ENCODE measurements at regions not wholly inside any gene's neighbourhood (a gene's known extent, or its start where the extent isn't known, plus 50 kb on each side); places are given as distances from the start of the nearest gene placed in this dataset.

DNA sequence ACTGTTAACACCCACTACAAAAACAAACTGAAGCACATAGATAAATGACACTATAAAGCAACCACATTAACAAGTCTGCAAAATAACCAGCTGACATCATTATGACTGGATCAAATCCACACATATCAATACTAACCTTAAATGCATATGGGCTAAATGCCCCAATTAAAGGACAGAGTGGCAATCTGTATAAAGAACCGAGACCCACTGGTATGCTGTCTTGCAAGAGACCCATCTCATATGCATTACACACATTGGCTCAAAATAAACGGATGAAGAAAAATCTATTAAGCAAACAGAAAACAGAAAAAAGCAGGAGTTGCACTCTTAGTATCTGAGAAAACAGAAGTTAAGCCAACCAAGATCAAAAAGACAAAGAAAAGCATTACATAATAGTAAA, 1375.4 kb downstream of the ZPLD1 start:
- TF ChIP-seq, protein P1, sequence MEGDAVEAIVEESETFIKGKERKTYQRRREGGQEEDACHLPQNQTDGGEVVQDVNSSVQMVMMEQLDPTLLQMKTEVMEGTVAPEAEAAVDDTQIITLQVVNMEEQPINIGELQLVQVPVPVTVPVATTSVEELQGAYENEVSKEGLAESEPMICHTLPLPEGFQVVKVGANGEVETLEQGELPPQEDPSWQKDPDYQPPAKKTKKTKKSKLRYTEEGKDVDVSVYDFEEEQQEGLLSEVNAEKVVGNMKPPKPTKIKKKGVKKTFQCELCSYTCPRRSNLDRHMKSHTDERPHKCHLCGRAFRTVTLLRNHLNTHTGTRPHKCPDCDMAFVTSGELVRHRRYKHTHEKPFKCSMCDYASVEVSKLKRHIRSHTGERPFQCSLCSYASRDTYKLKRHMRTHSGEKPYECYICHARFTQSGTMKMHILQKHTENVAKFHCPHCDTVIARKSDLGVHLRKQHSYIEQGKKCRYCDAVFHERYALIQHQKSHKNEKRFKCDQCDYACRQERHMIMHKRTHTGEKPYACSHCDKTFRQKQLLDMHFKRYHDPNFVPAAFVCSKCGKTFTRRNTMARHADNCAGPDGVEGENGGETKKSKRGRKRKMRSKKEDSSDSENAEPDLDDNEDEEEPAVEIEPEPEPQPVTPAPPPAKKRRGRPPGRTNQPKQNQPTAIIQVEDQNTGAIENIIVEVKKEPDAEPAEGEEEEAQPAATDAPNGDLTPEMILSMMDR (IDR thresholded peaks at IDR 0.05; ENCODE audit: insufficient read depth, low read depth, low read length, missing control alignments), result no peak
- no peak overlapping the region for H3K4me3 ChIP-seq (ENCODE audit: low read length)
- no peak for DNase-seq (ENCODE audit: low read depth)

DNA sequence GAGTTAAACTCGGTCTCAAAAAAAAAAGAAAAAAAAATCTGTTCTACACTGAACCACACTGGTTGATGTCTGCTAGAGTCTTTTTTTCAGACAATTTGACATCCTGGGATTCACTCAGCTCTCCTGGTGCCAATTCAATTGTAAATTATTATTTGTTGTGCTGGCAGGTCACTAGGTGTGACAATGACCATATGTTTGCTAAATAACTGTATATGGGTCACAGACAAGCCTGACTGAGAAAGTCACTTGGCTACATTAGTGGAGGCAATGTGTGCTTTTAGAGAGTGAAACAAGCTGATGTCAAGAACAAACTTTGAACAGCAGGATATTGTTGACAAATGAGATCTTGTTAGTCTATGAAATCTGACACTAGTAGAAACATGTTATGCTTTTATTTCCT, 1379.1 kb downstream of the ZPLD1 start:
- H3K4me3 ChIP-seq (ENCODE audit: low read length), result no peak overlapping the region
- no peak for DNase-seq (ENCODE audit: low read depth)
- TF ChIP-seq, protein P1 (IDR thresholded peaks at IDR 0.05; ENCODE audit: insufficient read depth, low read depth, low read length, missing control alignments), result no peak

DNA sequence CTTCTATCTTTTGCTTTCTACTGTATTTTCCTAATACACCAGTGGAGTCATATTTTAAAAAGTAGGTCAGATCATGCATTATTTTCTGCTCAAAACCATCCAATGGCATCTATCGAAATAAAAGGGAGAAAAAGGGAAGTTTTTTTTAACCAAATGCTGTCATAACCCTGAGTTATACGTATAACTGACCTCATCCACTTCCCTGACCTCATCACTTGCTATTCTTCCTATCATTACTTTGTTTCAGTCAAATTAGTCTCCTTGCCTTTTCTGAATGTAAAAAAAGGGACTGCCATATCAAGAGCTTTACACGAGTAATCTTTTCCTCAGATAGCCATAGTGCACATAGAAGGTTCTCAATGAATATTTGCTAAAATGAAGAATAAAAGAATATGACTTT, 1383.6 kb downstream of the ZPLD1 start:
- TF ChIP-seq, protein P1 (IDR thresholded peaks at IDR 0.05; ENCODE audit: insufficient read depth, low read depth, low read length, missing control alignments), result no peak

DNA sequence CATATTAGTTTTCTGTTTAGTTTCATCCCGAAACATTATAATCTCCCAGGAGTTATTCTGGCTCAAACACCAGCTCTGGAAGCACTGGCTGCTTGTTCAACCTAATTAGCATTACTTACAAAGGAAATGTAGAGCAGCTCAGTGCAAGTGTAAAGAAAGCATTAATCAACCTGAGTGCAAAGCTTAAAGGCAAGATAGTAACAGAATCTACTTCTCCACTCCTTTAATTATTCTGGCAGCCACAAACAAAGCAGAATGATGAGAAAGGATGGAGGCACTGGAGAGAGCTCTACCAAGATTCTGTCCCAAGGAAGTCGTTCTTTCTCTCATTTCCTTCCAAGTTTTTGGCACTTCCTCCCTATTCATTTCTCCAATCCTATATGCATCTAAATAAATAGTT, 1384.0 kb downstream of the ZPLD1 start:
- H3K4me3 ChIP-seq (ENCODE audit: low read length), result no peak overlapping the region

More for the DNA sequence above, 1383.6 kb downstream of the ZPLD1 start:
- no peak overlapping the region for H3K4me3 ChIP-seq (ENCODE audit: low read length)
- DNase-seq (ENCODE audit: low read depth), result no peak

DNA sequence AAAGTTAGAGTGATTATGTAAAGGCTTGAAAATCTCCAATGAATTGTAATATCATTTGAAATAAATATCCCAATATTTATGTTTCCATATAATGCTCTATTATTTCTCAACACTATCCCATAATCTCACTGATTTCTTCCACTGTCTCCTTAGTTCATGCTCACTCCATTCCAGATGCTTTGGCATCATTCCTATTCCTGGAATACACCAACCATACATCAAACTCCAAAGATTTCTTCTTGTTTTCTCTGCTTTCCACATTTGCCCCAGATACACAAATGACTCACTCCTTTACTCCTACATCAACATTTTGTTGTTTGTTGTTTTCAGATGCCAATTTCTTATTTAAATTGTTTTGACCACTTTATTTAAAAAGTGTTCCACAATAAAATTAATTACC, 1390.8 kb downstream of the ZPLD1 start:
- TF ChIP-seq, protein P1 (IDR thresholded peaks at IDR 0.05; ENCODE audit: insufficient read depth, low read depth, low read length, missing control alignments), result no peak
- no peak overlapping the region for H3K4me3 ChIP-seq (ENCODE audit: low read length)

More for the DNA sequence above, 1384.0 kb downstream of the ZPLD1 start:
- DNase-seq (ENCODE audit: low read depth), result no peak
- TF ChIP-seq, protein P1 (IDR thresholded peaks at IDR 0.05; ENCODE audit: insufficient read depth, low read depth, low read length, missing control alignments), result no peak

DNA sequence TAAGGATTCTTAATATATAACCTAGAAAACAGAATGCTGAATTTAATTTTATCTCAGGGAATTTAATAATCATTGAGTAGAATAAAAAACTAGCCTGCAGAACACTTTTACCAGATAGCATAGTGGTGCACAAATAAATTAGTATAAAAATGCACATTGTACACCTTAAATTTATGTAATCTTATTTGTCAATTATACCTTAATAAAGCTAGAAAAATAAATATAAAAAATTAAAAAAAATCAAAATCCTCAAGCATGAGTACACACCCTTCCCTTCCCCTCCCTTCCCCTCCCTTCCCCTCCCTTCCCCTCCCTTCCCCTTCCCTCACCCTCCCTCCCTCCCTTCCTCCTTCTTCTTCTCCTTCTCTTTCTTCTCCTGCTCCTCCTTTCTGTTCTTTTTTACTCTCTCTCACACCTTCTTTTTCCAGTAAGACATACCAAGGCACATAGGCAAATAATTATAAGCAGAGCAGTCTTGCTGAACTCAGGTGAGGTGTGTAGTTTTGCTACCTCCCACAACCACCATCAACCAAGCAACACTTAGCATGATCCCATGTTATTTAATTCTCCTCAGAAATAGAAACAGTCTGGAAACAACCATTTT, 1395.0 kb downstream of the ZPLD1 start:
- H3K4me3 ChIP-seq (ENCODE audit: low read length), result no peak overlapping the region
- TF ChIP-seq, protein P1 (IDR thresholded peaks at IDR 0.05; ENCODE audit: insufficient read depth, low read depth, low read length, missing control alignments), result no peak
- DNase-seq (ENCODE audit: low read depth), result no peak

More for the DNA sequence above, 1390.8 kb downstream of the ZPLD1 start:
- DNase-seq (ENCODE audit: low read depth), result no peak
